SK-N-SH treated with all-trans-retinoic acid at 6 μM for 48 hours (cell line): ENCODE measurements at regions not wholly inside any gene's neighbourhood (a gene's known extent, or its start where the extent isn't known, plus 50 kb on each side); places are given as distances from the start of the nearest gene placed in this dataset.

ENCODE experiments used
- ATAC-seq: fragments of 200-7000 bp; cut with Tn5 transposase; 3 replicates; pipeline ENCODE4 v1.9.1; 2020; ENCODE audit warnings: mild to moderate bottlenecking, moderate library complexity
- ARNTL ChIP-seq: fragments of 450-650 bp; formaldehyde crosslinking; IDR thresholded peaks from 2 replicates; pipeline ENCODE4 v1.5.0; 2020; ENCODE audit warnings: low read depth, mild to moderate bottlenecking, moderate library complexity, borderline replicate concordance
- CSDC2 ChIP-seq: fragments of 250-450 bp; sonication (Bioruptor Pico); IDR thresholded peaks from 2 replicates; pipeline ENCODE4 v1.5.0; 2020; ENCODE audit warnings: mild to moderate bottlenecking, moderate library complexity
- ESRRG ChIP-seq: fragments of 250-450 bp; sonication (Bioruptor Pico); IDR thresholded peaks from 2 replicates; pipeline ENCODE4 v1.6.1; 2021; ENCODE audit warnings: mild to moderate bottlenecking
- ISL1 ChIP-seq: fragments of 250-450 bp; sonication (Bioruptor Pico); IDR thresholded peaks from 2 replicates; pipeline ENCODE4 v2.1.2; 2022; ENCODE audit warnings: mild to moderate bottlenecking, moderate library complexity
- OSR1 ChIP-seq: fragments of 250-450 bp; sonication (Bioruptor Pico); IDR thresholded peaks from 2 replicates; pipeline ENCODE4 v1.8.0; 2022; ENCODE audit warnings: moderate library complexity, mild to moderate bottlenecking, inconsistent platforms
- PPARA ChIP-seq: fragments of 250-450 bp; sonication (Bioruptor Pico); IDR thresholded peaks from 2 replicates; pipeline ENCODE4 v1.5.0; 2020; ENCODE audit warnings: mild to moderate bottlenecking, borderline replicate concordance
- TOX ChIP-seq: fragments of 250-450 bp; sonication (Bioruptor Pico); IDR thresholded peaks from 2 replicates; pipeline ENCODE4 v1.8.0; 2021; ENCODE audit warnings: mild to moderate bottlenecking, moderate library complexity, borderline replicate concordance
- ZC3H10 ChIP-seq: fragments of 250-450 bp; sonication (Bioruptor Pico); IDR thresholded peaks from 2 replicates; pipeline ENCODE4 v1.5.1; 2021; ENCODE audit warnings: mild to moderate bottlenecking, moderate library complexity
- ZNF565 ChIP-seq: fragments of 450-650 bp; formaldehyde crosslinking; conservative IDR thresholded peaks from 2 replicates; pipeline ENCODE4 v1.5.0; 2020; ENCODE audit warnings: low read depth, mild to moderate bottlenecking, moderate library complexity
- TF ChIP-seq, protein P1 (sequence below): fragments of 250-450 bp; sonication (Bioruptor Pico); IDR thresholded peaks from 2 replicates; pipeline ENCODE4 v1.5.1; 2021; ENCODE audit warnings: mild to moderate bottlenecking, moderate library complexity
- TF ChIP-seq, protein P2 (sequence below): fragments of 250-450 bp; sonication (Bioruptor Pico); IDR thresholded peaks from 2 replicates; pipeline ENCODE4 v1.8.0; 2020; ENCODE audit warnings: mild to moderate bottlenecking, moderate library complexity, borderline replicate concordance
- TF ChIP-seq, protein P3 (sequence below): fragments of 250-450 bp; sonication (Bioruptor Pico); IDR thresholded peaks from 2 replicates; pipeline ENCODE4 v1.8.0; 2021; ENCODE audit warnings: low read depth, mild to moderate bottlenecking, moderate library complexity, borderline replicate concordance
- TF ChIP-seq, protein P4 (sequence below): fragments of 250-450 bp; sonication (Bioruptor Pico); IDR thresholded peaks from 2 replicates; pipeline ENCODE4 v1.5.1; 2020; ENCODE audit warnings: low read depth, mild to moderate bottlenecking, moderate library complexity

DNA sequence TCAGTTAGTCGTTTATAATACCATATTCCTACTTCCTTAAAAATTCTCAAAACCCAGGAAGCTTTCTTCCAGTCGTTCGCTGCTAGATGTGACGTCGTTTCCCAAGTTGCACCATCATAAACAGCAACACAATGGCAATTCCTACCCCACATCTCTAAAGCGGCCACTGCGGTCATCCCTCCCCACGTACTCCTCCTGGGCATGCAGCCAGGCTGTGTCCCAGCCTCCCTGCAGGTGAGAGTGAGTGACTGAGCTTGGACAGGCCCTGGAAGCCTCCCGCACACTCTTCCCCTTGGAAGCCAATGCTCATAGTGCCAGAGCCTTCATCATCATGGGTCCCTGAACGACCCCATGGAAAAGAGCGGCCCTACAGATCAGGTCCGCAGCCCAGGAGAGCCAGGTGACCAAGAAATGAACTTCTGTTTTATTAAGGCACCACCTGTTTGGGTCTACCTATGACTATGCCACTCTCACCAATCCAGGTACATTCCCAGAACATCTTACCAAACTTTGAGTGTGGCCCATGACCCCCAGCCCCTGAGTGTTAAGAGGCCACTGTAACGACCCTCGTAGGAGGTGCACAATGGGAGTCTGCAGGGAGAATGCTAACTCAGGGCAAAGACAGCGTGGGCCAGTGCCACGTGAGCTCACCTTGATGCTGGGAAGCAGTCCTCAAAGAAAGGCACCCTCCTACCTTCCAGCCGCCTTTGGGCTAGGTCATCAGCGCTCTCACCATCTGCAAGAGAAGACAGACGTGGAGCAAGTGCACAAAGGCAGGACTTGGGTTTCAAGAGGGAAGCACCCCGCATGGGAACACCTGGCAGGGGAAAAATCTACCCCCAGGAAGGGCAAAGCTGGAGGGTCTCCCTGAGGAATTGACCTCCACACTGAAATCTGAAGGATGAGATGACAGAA lies 74.7 kb upstream of the RAB6C start:
- no peak for ATAC-seq
- TF ChIP-seq, protein P1, sequence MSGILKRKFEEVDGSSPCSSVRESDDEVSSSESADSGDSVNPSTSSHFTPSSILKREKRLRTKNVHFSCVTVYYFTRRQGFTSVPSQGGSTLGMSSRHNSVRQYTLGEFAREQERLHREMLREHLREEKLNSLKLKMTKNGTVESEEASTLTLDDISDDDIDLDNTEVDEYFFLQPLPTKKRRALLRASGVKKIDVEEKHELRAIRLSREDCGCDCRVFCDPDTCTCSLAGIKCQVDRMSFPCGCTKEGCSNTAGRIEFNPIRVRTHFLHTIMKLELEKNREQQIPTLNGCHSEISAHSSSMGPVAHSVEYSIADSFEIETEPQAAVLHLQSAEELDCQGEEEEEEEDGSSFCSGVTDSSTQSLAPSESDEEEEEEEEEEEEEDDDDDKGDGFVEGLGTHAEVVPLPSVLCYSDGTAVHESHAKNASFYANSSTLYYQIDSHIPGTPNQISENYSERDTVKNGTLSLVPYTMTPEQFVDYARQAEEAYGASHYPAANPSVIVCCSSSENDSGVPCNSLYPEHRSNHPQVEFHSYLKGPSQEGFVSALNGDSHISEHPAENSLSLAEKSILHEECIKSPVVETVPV (CRISPR knock-in tag) = no peak
- TF ChIP-seq ESRRG (CRISPR knock-in tag) = no peak
- TF ChIP-seq ISL1 = no peak
- no peak for TF ChIP-seq OSR1
- no peak for TF ChIP-seq CSDC2
- TF ChIP-seq, protein P2, sequence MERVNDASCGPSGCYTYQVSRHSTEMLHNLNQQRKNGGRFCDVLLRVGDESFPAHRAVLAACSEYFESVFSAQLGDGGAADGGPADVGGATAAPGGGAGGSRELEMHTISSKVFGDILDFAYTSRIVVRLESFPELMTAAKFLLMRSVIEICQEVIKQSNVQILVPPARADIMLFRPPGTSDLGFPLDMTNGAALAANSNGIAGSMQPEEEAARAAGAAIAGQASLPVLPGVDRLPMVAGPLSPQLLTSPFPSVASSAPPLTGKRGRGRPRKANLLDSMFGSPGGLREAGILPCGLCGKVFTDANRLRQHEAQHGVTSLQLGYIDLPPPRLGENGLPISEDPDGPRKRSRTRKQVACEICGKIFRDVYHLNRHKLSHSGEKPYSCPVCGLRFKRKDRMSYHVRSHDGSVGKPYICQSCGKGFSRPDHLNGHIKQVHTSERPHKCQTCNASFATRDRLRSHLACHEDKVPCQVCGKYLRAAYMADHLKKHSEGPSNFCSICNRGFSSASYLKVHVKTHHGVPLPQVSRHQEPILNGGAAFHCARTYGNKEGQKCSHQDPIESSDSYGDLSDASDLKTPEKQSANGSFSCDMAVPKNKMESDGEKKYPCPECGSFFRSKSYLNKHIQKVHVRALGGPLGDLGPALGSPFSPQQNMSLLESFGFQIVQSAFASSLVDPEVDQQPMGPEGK (CRISPR knock-in tag) = no peak
- no peak for TF ChIP-seq ARNTL (CRISPR knock-in tag)

DNA sequence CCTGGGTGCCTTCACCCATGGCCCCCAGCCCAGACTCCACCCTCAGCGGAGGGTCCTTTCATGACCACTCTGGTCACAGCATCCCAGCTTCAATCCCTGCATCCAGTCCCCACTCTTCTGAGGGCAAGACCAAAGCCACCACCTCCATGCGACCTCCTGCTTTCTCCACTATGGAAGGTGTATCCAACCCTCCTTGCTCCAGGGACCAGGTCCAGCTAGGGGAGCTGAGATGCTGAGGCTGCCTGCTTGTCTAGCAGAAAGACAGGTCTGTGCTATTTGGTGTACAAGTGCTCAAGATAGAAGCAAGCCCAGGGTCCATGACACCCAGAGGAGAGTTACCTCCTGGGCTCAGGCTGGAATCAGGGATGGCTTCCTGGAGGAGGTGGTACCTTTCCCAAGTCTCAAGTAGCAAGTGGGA lies 73.8 kb upstream of the RAB6C start:
- TF ChIP-seq ZNF565 = no peak
- TF ChIP-seq, protein P3, sequence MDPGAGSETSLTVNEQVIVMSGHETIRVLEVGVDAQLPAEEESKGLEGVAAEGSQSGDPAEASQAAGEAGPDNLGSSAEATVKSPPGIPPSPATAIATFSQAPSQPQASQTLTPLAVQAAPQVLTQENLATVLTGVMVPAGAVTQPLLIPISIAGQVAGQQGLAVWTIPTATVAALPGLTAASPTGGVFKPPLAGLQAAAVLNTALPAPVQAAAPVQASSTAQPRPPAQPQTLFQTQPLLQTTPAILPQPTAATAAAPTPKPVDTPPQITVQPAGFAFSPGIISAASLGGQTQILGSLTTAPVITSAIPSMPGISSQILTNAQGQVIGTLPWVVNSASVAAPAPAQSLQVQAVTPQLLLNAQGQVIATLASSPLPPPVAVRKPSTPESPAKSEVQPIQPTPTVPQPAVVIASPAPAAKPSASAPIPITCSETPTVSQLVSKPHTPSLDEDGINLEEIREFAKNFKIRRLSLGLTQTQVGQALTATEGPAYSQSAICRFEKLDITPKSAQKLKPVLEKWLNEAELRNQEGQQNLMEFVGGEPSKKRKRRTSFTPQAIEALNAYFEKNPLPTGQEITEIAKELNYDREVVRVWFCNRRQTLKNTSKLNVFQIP (CRISPR knock-in tag) = no peak
- TF ChIP-seq, protein P4, sequence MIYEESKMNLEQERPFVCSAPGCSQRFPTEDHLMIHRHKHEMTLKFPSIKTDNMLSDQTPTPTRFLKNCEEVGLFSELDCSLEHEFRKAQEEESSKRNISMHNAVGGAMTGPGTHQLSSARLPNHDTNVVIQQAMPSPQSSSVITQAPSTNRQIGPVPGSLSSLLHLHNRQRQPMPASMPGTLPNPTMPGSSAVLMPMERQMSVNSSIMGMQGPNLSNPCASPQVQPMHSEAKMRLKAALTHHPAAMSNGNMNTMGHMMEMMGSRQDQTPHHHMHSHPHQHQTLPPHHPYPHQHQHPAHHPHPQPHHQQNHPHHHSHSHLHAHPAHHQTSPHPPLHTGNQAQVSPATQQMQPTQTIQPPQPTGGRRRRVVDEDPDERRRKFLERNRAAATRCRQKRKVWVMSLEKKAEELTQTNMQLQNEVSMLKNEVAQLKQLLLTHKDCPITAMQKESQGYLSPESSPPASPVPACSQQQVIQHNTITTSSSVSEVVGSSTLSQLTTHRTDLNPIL (CRISPR knock-in tag) = no peak
- TF ChIP-seq, protein P2 (CRISPR knock-in tag) = no peak
- TF ChIP-seq, all 23 proteins: peak for 0
- ATAC-seq = no peak

DNA sequence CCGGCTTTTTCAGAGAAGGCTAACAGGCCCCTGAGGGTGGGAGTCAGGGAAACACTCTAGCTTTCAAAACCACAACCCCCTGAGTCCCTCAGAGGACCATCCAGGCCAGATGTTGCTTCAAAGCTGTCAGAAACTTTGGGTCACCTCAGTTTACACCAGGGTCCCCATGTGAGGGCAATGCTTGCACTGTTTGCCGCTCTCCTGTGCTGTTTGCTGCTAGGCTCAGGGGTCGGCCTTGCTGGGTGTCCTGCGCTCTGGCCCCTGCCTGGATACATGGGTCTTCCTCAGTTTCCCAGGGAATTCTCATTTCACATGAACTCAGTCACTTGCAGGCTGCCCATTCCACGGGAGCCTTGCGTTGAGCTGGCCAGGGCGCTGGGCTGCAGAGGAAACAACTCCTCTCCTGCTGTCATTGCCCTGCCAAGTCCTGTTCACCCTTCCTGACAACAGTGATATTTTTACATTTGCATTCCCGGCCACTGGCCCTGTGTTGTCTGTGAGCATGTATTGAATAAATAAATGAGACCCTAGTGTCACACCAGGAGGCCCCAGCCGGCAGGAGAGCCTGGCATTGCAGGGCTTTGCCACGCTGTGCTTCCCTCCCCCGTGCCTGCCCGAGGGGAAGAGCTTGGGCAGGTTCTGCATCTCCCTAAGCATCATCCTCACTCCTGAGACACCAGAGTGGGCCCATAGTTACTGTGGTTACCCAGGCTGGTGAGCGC lies 73.2 kb upstream of the RAB6C start:
- TF ChIP-seq, protein P3 (CRISPR knock-in tag) = no peak
- TF ChIP-seq ISL1 = no peak
- TF ChIP-seq, protein P4 (CRISPR knock-in tag) = no peak
- no peak for ATAC-seq

DNA sequence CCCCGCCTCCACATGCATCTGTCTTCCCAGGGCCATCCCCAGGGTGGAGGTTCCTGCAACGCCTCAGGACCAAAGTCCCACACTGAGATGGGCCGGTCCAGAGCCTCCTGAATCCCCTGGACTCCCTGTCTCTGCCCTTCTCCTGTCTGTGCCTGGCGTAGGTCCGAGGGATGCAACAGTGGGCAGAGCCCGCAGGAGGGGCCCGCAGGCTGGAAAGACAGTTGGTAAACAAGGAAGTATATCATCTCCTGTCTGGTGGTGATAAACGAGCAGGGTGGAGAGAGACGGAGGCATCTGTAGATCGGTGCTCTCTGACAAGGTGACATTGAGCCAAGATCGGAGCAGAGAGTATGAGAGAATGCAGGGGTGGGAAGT lies 72.6 kb upstream of the RAB6C start:
- no peak for ATAC-seq
- TF ChIP-seq TOX = no peak
- no peak for TF ChIP-seq ZC3H10 (CRISPR knock-in tag)
- TF ChIP-seq PPARA (CRISPR knock-in tag) = no peak
